GM06990 (cell line): ENCODE measurements at regions not wholly inside any gene's neighbourhood (a gene's known extent, or its start where the extent isn't known, plus 50 kb on each side); places are given as distances from the start of the nearest gene placed in this dataset.
"Not testable (repeated sequence)": the region's sequence is repeated elsewhere in the genome, so short reads cannot be mapped to it uniquely, and the experiment has no call there.

ENCODE experiments used
- DNase-seq: peaks from one replicate; pipeline ENCODE4 v3.0.0-alpha.2; 2011; ENCODE audit not compliant: insufficient read length; ENCODE audit errors: extremely low read depth
- H3K27me3 ChIP-seq: replicated peaks from 2 replicates; pipeline ENCODE4 v1.6.0; 2011; ENCODE audit warnings: low read length; ENCODE audit not compliant: control insufficient read depth, insufficient read depth
- H3K36me3 ChIP-seq: 2 replicates; pipeline ENCODE4 v1.5.1; 2011; ENCODE audit warnings: low read length; ENCODE audit not compliant: control insufficient read depth, insufficient read depth
- H3K4me3 ChIP-seq: replicated peaks from 2 replicates; pipeline ENCODE4 v1.5.1; 2011; ENCODE audit warnings: low read depth, mild to moderate bottlenecking, control low read depth, low read length
- TF ChIP-seq, protein P1 (sequence below): IDR thresholded peaks from 2 replicates; pipeline ENCODE4 v1.5.1; 2011; ENCODE audit warnings: low read length, control low read depth, mild to moderate bottlenecking, inconsistent platforms; ENCODE audit not compliant: insufficient read depth, poor library complexity, severe bottlenecking

DNA sequence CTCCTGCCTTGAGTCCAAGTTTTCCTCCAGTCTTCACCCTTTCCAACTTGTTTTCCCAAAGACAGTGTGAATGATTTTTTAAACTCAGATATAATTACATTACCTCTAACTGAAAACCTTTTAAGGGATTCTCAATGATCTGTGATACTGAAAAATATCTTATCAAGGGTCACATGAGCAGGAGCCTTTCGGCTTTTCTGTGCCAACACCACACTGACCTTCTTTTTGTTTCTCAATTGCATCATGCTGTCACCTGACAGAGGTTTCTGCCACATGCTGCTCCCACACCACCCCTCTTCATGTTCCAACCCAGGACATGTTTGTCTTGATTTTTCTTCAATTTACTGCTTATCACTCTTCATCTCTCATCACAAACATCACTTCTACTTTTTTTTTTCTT, 820.0 kb downstream of the PRELID2 start:
- Histone ChIP-seq H3K36me3 (no peaks in the 10 kb centered on the region), H3K4me3 (no peak overlapping the region), H3K27me3 (no peaks in the 10 kb centered on the region)
- TF ChIP-seq, protein P1, sequence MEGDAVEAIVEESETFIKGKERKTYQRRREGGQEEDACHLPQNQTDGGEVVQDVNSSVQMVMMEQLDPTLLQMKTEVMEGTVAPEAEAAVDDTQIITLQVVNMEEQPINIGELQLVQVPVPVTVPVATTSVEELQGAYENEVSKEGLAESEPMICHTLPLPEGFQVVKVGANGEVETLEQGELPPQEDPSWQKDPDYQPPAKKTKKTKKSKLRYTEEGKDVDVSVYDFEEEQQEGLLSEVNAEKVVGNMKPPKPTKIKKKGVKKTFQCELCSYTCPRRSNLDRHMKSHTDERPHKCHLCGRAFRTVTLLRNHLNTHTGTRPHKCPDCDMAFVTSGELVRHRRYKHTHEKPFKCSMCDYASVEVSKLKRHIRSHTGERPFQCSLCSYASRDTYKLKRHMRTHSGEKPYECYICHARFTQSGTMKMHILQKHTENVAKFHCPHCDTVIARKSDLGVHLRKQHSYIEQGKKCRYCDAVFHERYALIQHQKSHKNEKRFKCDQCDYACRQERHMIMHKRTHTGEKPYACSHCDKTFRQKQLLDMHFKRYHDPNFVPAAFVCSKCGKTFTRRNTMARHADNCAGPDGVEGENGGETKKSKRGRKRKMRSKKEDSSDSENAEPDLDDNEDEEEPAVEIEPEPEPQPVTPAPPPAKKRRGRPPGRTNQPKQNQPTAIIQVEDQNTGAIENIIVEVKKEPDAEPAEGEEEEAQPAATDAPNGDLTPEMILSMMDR = no peak
- no peak for DNase-seq

- H3K27me3 ChIP-seq = no peaks in the 10 kb centered on the region
- H3K36me3 ChIP-seq = no peaks in the 10 kb centered on the region
- H3K4me3 ChIP-seq = no peak overlapping the region
- TF ChIP-seq, protein P1 = no peak
- no peak for DNase-seq
These were observed 821.0 kb downstream of the PRELID2 start for GRCh38 chr5:145014109-145014508.

GRCh38 chr5:145010834-145011233, 824.3 kb downstream of the PRELID2 start:
- no peak for DNase-seq
- Histone ChIP-seq H3K36me3 (no peaks in the 10 kb centered on the region), H3K27me3 (no peaks in the 10 kb centered on the region), H3K4me3 (no peak overlapping the region)
- TF ChIP-seq, protein P1 = no peak

DNA sequence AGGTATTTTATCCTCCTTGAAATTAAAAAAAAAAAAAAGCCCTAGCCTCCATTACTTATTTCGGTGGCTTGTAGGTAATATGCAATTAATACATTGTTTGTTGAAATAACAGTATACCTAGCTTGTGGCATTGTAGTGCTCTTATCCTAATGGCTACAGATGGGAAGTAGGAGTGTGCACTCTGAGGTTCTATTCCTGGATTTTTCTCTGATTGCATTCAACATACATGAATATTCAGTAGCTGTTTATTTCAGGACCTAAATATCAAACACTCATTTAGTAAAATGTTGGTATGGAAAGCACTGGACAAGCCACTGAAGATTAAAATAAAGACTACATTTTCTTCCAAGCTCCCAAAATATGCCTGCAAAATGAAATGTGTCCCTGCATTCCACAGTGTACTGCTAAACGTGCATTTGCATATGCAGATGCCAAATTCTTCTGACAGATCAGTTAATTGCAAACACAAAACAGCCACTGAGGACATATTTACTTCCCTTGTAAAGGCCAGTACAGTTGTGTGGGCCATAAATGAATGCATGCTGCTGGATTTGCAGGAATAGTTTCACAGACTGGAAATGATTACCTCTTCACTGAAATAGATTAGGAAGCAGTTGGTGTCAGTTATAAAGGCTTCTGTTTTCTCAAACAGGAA, 826.1 kb downstream of the PRELID2 start:
- no peaks in the 10 kb centered on the region for H3K36me3 ChIP-seq
- no peak overlapping the region for H3K4me3 ChIP-seq
- TF ChIP-seq, protein P1 = no peak
- no peak for DNase-seq
- H3K27me3 ChIP-seq = no peaks in the 10 kb centered on the region

- DNase-seq, H3K27me3 ChIP-seq, H3K4me3 ChIP-seq, H3K36me3 ChIP-seq: not testable (repeated sequence)
These were observed 823.7 kb downstream of the KCTD16 start for GRCh38 chr5:144994356-144994755.

DNA sequence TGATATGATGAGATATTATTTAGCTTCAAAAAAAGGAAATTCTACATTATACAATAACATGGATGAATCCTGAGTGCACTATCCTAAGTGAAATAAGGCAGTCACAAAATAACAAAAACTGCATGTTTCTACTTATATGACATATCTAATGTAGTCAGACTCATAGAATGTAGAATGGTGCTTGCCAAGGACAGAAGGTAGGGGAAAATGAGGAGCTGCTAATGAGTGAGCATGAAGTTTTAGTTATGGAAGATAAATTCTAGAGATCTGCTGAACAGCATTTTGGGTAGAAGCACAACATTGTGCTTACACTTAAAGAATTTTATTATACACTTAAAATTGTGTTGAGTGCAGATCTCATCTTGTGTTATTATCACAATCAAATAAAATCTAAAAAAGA, 812.4 kb downstream of the KCTD16 start:
- TF ChIP-seq, protein P1 = no peak
- Histone ChIP-seq H3K36me3 (no peaks in the 10 kb centered on the region), H3K27me3 (no peaks in the 10 kb centered on the region), H3K4me3 (no peak overlapping the region)
- DNase-seq = no peak
